A172 (cell line): ENCODE measurements at regions not wholly inside any gene's neighbourhood (a gene's known extent, or its start where the extent isn't known, plus 50 kb on each side); places are given as distances from the start of the nearest gene placed in this dataset.

Experiments
- DNase-seq: peaks from one replicate; pipeline ENCODE4 v3.0.0-alpha.2; 2015; ENCODE audit warnings: low spot score

- DNase-seq: no peak
Measured at GRCh38 chr10:61547297-61547696, 94.1 kb upstream of the TMEM26 start.

GRCh38 chr10:61545170-61545569 is 92.0 kb upstream of the TMEM26 start:
- no peak for DNase-seq

GRCh38 chr10:61543831-61544230 is 90.7 kb upstream of the TMEM26 start:
- DNase-seq: no peak

GRCh38 chr10:61542596-61542995 is 89.4 kb upstream of the TMEM26 start:
- no peak for DNase-seq

- no peak for DNase-seq
Measured at GRCh38 chr10:61541960-61542359, 88.8 kb upstream of the TMEM26 start.

GRCh38 chr10:61539876-61540275 is 86.7 kb upstream of the TMEM26 start:
- no peak for DNase-seq

- DNase-seq: no peak
Measured at GRCh38 chr10:61529208-61529607, 76.0 kb upstream of the TMEM26 start.

- DNase-seq: peak; percentile 21
Measured at GRCh38 chr10:61503051-61503450, 49.9 kb upstream of the TMEM26 start.
